ENCODE measurements at regions not wholly inside any gene's neighbourhood (a gene's known extent, or its start where the extent isn't known, plus 50 kb on each side); places are given as distances from the start of the nearest gene placed in this dataset.

DNA sequence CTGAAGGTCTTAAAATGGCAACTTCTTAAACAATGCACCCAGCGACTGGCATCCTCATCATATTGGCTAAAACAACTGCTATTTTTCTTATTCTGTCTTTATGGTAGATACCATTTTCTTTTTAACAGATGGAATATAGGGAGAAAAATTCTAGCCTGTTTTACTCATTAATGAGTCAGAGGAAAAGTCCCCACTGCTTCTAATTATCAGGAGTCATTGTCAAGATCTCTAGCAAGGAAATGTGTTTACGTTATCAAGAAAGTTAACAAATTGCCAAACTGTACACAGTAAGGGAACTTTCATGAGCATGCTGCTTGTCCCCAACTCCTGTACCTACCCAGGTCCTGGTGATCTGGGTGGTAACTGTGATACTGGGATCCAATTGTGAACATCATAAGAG is 117.7 kb upstream of the KIAA1217 start:
- TF ChIP-seq, protein P1, sequence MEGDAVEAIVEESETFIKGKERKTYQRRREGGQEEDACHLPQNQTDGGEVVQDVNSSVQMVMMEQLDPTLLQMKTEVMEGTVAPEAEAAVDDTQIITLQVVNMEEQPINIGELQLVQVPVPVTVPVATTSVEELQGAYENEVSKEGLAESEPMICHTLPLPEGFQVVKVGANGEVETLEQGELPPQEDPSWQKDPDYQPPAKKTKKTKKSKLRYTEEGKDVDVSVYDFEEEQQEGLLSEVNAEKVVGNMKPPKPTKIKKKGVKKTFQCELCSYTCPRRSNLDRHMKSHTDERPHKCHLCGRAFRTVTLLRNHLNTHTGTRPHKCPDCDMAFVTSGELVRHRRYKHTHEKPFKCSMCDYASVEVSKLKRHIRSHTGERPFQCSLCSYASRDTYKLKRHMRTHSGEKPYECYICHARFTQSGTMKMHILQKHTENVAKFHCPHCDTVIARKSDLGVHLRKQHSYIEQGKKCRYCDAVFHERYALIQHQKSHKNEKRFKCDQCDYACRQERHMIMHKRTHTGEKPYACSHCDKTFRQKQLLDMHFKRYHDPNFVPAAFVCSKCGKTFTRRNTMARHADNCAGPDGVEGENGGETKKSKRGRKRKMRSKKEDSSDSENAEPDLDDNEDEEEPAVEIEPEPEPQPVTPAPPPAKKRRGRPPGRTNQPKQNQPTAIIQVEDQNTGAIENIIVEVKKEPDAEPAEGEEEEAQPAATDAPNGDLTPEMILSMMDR (conservative IDR thresholded peaks at IDR 0.05): no peak

DNA sequence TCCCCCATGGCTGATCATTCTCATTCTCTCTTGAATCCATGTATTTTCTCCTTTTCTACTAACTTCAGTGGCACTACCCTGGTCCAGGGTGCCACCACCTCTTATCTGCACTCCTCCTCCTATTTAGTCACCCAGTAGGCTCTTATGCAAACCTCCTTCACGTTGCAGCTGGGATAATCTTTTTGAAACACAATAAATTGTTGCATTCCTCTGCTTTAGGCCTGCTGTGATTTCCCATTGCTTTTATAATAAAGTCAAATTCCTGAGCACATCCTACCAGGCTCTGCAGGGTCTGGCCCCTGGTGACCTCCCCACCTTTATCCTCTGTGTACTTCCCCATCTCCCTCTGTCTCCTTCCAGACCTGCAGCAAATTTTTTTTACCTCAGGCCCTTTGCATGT is 112.7 kb upstream of the KIAA1217 start:
- H3K27ac Mint-ChIP-seq: no peak overlapping the region
- peaks cover 14% of the 10 kb centered on the region for H3K36me3 Mint-ChIP-seq
- peaks cover 8% of the 10 kb centered on the region for H3K9me3 Mint-ChIP-seq

More for the DNA sequence above, 117.7 kb upstream of the KIAA1217 start:
- H3K4me3 Mint-ChIP-seq: no peak overlapping the region
- H3K27me3 Mint-ChIP-seq: peaks cover 4% of the 10 kb centered on the region
- no peak for DNase-seq (ENCODE audit: extremely low spot score, unreplicated experiment)
- H3K36me3 Mint-ChIP-seq: peaks cover 10% of the 10 kb centered on the region
- H3K4me1 Mint-ChIP-seq (ENCODE audit: unreplicated experiment): peaks cover 14% of the 10 kb centered on the region
- H3K27ac Mint-ChIP-seq: no peak overlapping the region
- peaks cover 9% of the 10 kb centered on the region for H3K9me3 Mint-ChIP-seq

DNA sequence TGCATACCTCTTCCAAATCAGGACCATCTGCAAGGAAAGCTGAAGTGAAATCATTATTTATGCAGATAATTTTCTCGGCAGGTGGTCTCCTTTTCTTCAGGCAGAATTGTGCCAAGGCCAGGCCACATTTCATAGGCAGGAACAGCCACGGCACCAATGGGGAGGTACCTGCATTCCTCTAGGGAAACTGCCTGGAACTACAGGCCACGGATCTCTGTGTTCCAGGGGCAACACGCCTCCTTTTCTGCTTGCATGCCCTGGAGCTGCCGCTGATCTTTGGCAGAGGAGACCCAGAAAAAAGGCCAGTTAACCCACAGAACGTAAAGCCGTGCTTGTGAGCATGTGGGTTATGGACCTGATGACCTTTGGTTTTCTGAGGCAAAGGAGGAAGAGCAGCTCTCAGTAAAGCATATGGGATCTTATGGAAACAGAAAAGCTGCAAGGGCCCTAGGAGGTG is 111.2 kb upstream of the KIAA1217 start:
- Mint-ChIP-seq H3K4me1 (ENCODE audit: unreplicated experiment) (peaks cover 36% of the 10 kb centered on the region), H3K27ac (no peak overlapping the region), H3K36me3 (peaks cover 14% of the 10 kb centered on the region), H3K27me3 (no peaks in the 10 kb centered on the region), H3K4me3 (no peak overlapping the region), H3K9me3 (peaks cover 8% of the 10 kb centered on the region)
- DNase-seq (ENCODE audit: extremely low spot score, unreplicated experiment): no peak
- TF ChIP-seq, protein P1 (conservative IDR thresholded peaks at IDR 0.05): no peak

More for the DNA sequence above, 112.7 kb upstream of the KIAA1217 start:
- Mint-ChIP-seq H3K27me3 (peaks cover 4% of the 10 kb centered on the region), H3K4me3 (no peak overlapping the region), H3K4me1 (ENCODE audit: unreplicated experiment) (peaks cover 40% of the 10 kb centered on the region)
- TF ChIP-seq, protein P1 (conservative IDR thresholded peaks at IDR 0.05): no peak
- no peak for DNase-seq (ENCODE audit: extremely low spot score, unreplicated experiment)

DNA sequence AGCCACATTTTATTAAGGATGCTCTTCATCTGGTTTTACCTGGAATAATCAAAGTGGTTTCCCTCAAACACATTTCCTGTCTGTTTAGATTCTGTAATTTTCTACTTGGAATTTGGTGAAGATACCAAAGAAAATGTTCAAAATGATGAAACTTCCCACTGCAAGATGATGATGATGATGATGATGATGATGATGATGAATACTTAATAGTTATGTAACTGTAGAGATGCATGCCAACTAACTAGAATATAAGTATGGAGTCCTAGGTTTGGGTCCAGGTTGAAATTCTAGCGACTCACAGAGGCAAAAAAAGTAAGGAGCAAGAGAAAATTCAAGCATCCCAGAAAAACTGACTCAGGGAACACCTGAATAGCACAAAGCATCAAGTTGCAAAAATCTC is 104.0 kb upstream of the KIAA1217 start:
- no peak overlapping the region for H3K4me3 Mint-ChIP-seq
- peaks cover 6% of the 10 kb centered on the region for H3K4me1 Mint-ChIP-seq (ENCODE audit: unreplicated experiment)
- TF ChIP-seq, protein P1 (conservative IDR thresholded peaks at IDR 0.05): no peak
- DNase-seq (ENCODE audit: extremely low spot score, unreplicated experiment): no peak
- H3K9me3 Mint-ChIP-seq: peaks cover 3% of the 10 kb centered on the region
- H3K36me3 Mint-ChIP-seq: no peaks in the 10 kb centered on the region
- no peak overlapping the region for H3K27ac Mint-ChIP-seq
- peaks cover 4% of the 10 kb centered on the region for H3K27me3 Mint-ChIP-seq

DNA sequence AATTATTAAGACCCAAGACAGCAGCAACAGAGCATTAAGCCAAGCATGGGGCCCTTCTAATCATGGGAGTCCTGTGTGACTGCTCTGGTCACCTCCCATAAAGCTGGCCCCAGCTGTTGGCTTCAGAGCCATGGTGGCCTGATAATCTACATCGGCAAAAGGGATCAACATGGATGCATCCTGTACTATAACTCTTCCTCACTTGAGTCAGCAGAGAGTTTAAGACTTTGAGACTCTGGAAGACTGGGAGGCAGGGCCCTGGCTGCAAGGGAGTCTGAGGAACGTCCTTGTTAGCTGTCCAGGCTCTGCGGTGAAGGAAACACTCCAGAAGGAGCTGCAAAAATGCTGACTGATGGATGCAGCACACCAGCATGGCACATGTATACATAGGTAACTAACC is 95.0 kb upstream of the KIAA1217 start:
- no peaks in the 10 kb centered on the region for H3K36me3 Mint-ChIP-seq
- H3K4me1 Mint-ChIP-seq (ENCODE audit: unreplicated experiment): peaks cover 38% of the 10 kb centered on the region
- no peak for DNase-seq (ENCODE audit: extremely low spot score, unreplicated experiment)
- TF ChIP-seq, protein P1 (conservative IDR thresholded peaks at IDR 0.05): no peak
- no peak overlapping the region for H3K27ac Mint-ChIP-seq
- no peaks in the 10 kb centered on the region for H3K9me3 Mint-ChIP-seq
- H3K4me3 Mint-ChIP-seq: no peak overlapping the region
- H3K27me3 Mint-ChIP-seq: no peaks in the 10 kb centered on the region

DNA sequence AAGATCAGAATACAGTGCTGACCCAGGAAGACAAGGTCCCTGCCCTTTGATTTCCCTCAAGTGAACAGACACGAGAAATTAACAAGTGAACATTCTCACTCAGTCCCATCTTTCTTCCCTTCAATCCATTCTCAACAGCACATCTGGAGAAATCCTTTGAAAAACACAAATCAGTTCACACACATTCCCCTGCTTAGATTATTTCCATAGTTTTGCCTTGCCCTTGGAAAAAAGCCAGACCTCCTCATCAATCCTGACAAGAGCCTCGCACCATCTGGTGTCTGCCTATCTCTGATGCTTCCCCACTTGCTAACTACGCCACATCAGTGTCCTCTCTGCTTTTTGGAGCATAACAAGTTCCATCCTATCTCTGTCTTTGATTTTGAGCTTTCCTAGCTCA is 94.4 kb upstream of the KIAA1217 start:
- Mint-ChIP-seq H3K36me3 (no peaks in the 10 kb centered on the region), H3K9me3 (no peaks in the 10 kb centered on the region), H3K4me3 (peak overlapping the region; percentile 0), H3K27ac (peak overlapping the region; percentile 9), H3K27me3 (no peaks in the 10 kb centered on the region), H3K4me1 (ENCODE audit: unreplicated experiment) (peaks cover 43% of the 10 kb centered on the region)
- no peak for DNase-seq (ENCODE audit: extremely low spot score, unreplicated experiment)
- TF ChIP-seq, protein P1 (conservative IDR thresholded peaks at IDR 0.05): no peak

Measured in type B pancreatic cell (in vitro differentiated cells).